ENCODE measurements at regions not wholly inside any gene's neighbourhood (a gene's known extent, or its start where the extent isn't known, plus 50 kb on each side); places are given as distances from the start of the nearest gene placed in this dataset.

GRCh38 chr2:118568700-118569099 lies 278.7 kb downstream of the EN1 start:
- FAIRE-seq (no peak), ATAC-seq (no peak), DNase-seq (ENCODE audit: low read depth, low spot score) (no peak)
- no peaks in the 10 kb centered on the region for H3K4me1 ChIP-seq (ENCODE audit: control insufficient read depth, insufficient read depth, low read length)
- H3K9ac ChIP-seq (ENCODE audit: control insufficient read depth, insufficient read depth, low read length): no peak overlapping the region
- H3K9me3 ChIP-seq (replicated peaks; ENCODE audit: control insufficient read depth, insufficient read depth, low read length): no peaks in the 10 kb centered on the region
- H2AFZ ChIP-seq (ENCODE audit: control insufficient read depth, low read depth, low read length): no peak overlapping the region
- POLR2A ChIA-PET: no interaction called here
- SMC1A ChIA-PET (ENCODE audit: uncharacterized antibody, unreplicated experiment): no interaction called here
- peaks cover 0 to 3% of the 10 kb centered on the region in 2 experiments; a peak in 2 of 4 replicates for H3K27me3 ChIP-seq (replicated peaks in 1 of 2; ENCODE audit: control insufficient read depth in 2 of 2, insufficient read depth in 2 of 2, low read length in 1 of 2)
- TF ChIP-seq, protein P1, sequence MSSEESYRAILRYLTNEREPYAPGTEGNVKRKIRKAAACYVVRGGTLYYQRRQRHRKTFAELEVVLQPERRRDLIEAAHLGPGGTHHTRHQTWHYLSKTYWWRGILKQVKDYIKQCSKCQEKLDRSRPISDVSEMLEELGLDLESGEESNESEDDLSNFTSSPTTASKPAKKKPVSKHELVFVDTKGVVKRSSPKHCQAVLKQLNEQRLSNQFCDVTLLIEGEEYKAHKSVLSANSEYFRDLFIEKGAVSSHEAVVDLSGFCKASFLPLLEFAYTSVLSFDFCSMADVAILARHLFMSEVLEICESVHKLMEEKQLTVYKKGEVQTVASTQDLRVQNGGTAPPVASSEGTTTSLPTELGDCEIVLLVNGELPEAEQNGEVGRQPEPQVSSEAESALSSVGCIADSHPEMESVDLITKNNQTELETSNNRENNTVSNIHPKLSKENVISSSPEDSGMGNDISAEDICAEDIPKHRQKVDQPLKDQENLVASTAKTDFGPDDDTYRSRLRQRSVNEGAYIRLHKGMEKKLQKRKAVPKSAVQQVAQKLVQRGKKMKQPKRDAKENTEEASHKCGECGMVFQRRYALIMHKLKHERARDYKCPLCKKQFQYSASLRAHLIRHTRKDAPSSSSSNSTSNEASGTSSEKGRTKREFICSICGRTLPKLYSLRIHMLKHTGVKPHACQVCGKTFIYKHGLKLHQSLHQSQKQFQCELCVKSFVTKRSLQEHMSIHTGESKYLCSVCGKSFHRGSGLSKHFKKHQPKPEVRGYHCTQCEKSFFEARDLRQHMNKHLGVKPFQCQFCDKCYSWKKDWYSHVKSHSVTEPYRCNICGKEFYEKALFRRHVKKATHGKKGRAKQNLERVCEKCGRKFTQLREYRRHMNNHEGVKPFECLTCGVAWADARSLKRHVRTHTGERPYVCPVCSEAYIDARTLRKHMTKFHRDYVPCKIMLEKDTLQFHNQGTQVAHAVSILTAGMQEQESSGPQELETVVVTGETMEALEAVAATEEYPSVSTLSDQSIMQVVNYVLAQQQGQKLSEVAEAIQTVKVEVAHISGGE (CRISPR knock-in tag; IDR thresholded peaks at IDR 0.05): no peak
- TF ChIP-seq ZNF592 (IDR thresholded peaks at IDR 0.05) (no peak), SUPT20H (IDR thresholded peaks at IDR 0.05; ENCODE audit: borderline replicate concordance, control insufficient read depth, low read depth, low read length) (no peak)
- no peak overlapping the region for H3K4me3 ChIP-seq
- no peaks in the 10 kb centered on the region for H3K36me3 ChIP-seq (ENCODE audit: control insufficient read depth in 2 of 2, insufficient read depth in 2 of 2, low read length in 1 of 2)
- H4K20me1 ChIP-seq (ENCODE audit: control insufficient read depth, insufficient read depth): no peaks in the 10 kb centered on the region
- WGBS (ENCODE audit: insufficient coverage, insufficient replicate concordance, low lambda C conversion rate, missing lambda C conversion rate): 2% methylated on average over 5 of the region's 5 CpGs
- in situ Hi-C loops (cut with MboI): no loop called here
- intact Hi-C loops (cut with micrococcal nuclease; ENCODE audit: unreplicated experiment): no loop called here
- BruUV-seq (replicated peaks): no TSS peak
- H3K79me2 ChIP-seq (ENCODE audit: control insufficient read depth, insufficient read depth, low read length): no peaks in the 10 kb centered on the region
- H3K27ac ChIP-seq (ENCODE audit: control insufficient read depth, insufficient read depth): no peak overlapping the region
- RAD21 ChIA-PET (ENCODE audit: unreplicated experiment): no interaction called here
- H3K4me2 ChIP-seq (ENCODE audit: control insufficient read depth, insufficient read depth): no peak overlapping the region
- CTCF ChIA-PET: no interaction called here

Data from GM12878 (cell line).